K562 (cell line): ENCODE measurements at regions not wholly inside any gene's neighbourhood (a gene's known extent, or its start where the extent isn't known, plus 50 kb on each side); places are given as distances from the start of the nearest gene placed in this dataset.
A peak's percentile ranks its signal among the peaks of the same experiment; 100 is the strongest.

ENCODE experiments used
- ATAC-seq: fragments of 200-7000 bp; cut with Tn5 transposase; 3 replicates; pipeline ENCODE4 v1.9.1; 2020; ENCODE audit warnings: moderate library complexity
- BruUV-seq: library from RNA; stranded (reverse); fragments of 400-500 nt; replicated peaks from 2 replicates; lab custom pipeline; 2021; lab: Mats Ljungman, UMichigan
- CTCF ChIA-PET: fragments of 300-600 bp; formaldehyde crosslinking; extraction: SDS; loops from one replicate; lab custom pipeline; 2021; ENCODE audit warnings: low intra/inter-chr PET ratio; lab: Yijun Ruan, JAX
- POLR2A ChIA-PET: fragments of 300-600, 350-650 bp; sonication (Branson Sonifier 250); formaldehyde crosslinking; extraction: SDS; loops from one replicate; lab custom pipeline; 2021; ENCODE audit warnings: antibody characterized with exemption, inconsistent platforms; lab: Yijun Ruan, JAX
- DNase-seq, 4 experiments: peaks; one replicate each; pipeline versions ENCODE4 v3.0.0 to v3.0.0-alpha.2; 2011 to 2018; ENCODE audit warnings: low spot score in 3 of 4, mixed read lengths in 3 of 4; ENCODE audit errors: extremely low read depth in 1 of 4
- FAIRE-seq: peaks from 2 replicates; lab custom pipeline; 2011; peaks lifted over from hg19 to GRCh38; lab: Jason Lieb, UNC
- H2AFZ ChIP-seq: 2 replicates; pipeline ENCODE4 v1.6.0; 2011; ENCODE audit warnings: low read depth, low read length, control low read depth, inconsistent platforms
- H3K27ac ChIP-seq: fragments of 200-600 bp; 3 replicates; pipeline ENCODE4 v1.8.0; 2011; ENCODE audit warnings: low read depth, mild to moderate bottlenecking, control low read depth, inconsistent platforms, low read length, moderate library complexity, mixed read lengths; ENCODE audit errors: extremely low read depth
- H3K27me3 ChIP-seq, 2 experiments: fragments of 300-600 bp in 1 of 2; 2 replicates in 1 of 2; 3 replicates in 1 of 2; pipeline versions ENCODE4 v1.6.0 to v1.8.0; 2011; ENCODE audit warnings: inconsistent platforms in 2 of 2, low read length in 2 of 2, mild to moderate bottlenecking in 1 of 2, mixed read lengths in 1 of 2, moderate library complexity in 1 of 2; ENCODE audit not compliant: control insufficient read depth in 2 of 2, insufficient read depth in 2 of 2
- H3K36me3 ChIP-seq: fragments of 300-600 bp; 3 replicates; pipeline ENCODE4 v1.8.0; 2011; ENCODE audit warnings: mild to moderate bottlenecking, low read length, inconsistent platforms; ENCODE audit not compliant: control insufficient read depth, insufficient read depth
- H3K4me1 ChIP-seq, 2 experiments: fragments of 200-600 bp in 1 of 2; replicated peaks in 1 of 2; 2 replicates in 1 of 2; 3 replicates in 1 of 2; pipeline versions ENCODE4 v1.5.1 to v1.8.0; 2011; ENCODE audit warnings: inconsistent platforms in 2 of 2, low read length in 2 of 2, mild to moderate bottlenecking in 1 of 2, mixed read lengths in 1 of 2, moderate library complexity in 1 of 2; ENCODE audit not compliant: control insufficient read depth in 2 of 2, insufficient read depth in 2 of 2
- H3K4me2 ChIP-seq: 2 replicates; pipeline ENCODE4 v1.6.1; 2011; ENCODE audit warnings: low read length, control low read depth, inconsistent platforms, mixed read lengths; ENCODE audit not compliant: insufficient read depth
- H3K4me3 ChIP-seq: fragments of 200-600 bp; sonication (generic), shearing (Covaris generic); 2 replicates; pipeline ENCODE4 v1.5.1; 2016; ENCODE audit warnings: control low read depth, inconsistent platforms
- H3K79me2 ChIP-seq: fragments of 200-600 bp; 3 replicates; pipeline ENCODE4 v1.8.0; 2011; ENCODE audit warnings: low read length, inconsistent platforms; ENCODE audit not compliant: control insufficient read depth, insufficient read depth
- H3K9ac ChIP-seq, 2 experiments: 2 replicates each; pipeline versions ENCODE4 v1.6.0 to v1.6.1; 2011; ENCODE audit warnings: low read depth in 2 of 2, low read length in 2 of 2, control low read depth in 1 of 2, inconsistent platforms in 1 of 2, mild to moderate bottlenecking in 1 of 2, mixed read lengths in 1 of 2; ENCODE audit not compliant: insufficient read depth in 1 of 2
- H3K9me1 ChIP-seq: one replicate; pipeline ENCODE4 v1.6.0; 2011; ENCODE audit warnings: inconsistent platforms, mild to moderate bottlenecking, low read length, moderate library complexity; ENCODE audit not compliant: control insufficient read depth, insufficient read depth
- H3K9me3 ChIP-seq: replicated peaks from 2 replicates; pipeline ENCODE4 v1.5.1; 2011; ENCODE audit warnings: low read depth, low read length, inconsistent platforms; ENCODE audit not compliant: control insufficient read depth, insufficient read depth
- H4K20me1 ChIP-seq: replicated peaks from 2 replicates; pipeline ENCODE4 v1.6.1; 2011; ENCODE audit warnings: low read length, inconsistent platforms, mixed read lengths; ENCODE audit not compliant: control insufficient read depth, insufficient read depth
- C11orf30 ChIP-seq: fragments of 450-650 bp; IDR thresholded peaks from 2 replicates; pipeline ENCODE4 v1.6.1; 2016; ENCODE audit warnings: low read depth, mild to moderate bottlenecking
- MAFF ChIP-seq: IDR thresholded peaks from 2 replicates; pipeline ENCODE4 v1.6.1; 2012; ENCODE audit warnings: low read length, improper control_type of control experiment
- MAFG ChIP-seq: fragments of 450-650 bp; conservative IDR thresholded peaks from 2 replicates; pipeline ENCODE4 v1.6.1; 2016; ENCODE audit warnings: missing genetic modification characterization, missing compliant biosample characterization
- MAFK ChIP-seq: IDR thresholded peaks from 2 replicates; pipeline ENCODE4 v1.6.1; 2011; ENCODE audit warnings: low read length, improper control_type of control experiment
- RFX1 ChIP-seq: fragments of 450-650 bp; IDR thresholded peaks from 2 replicates; pipeline ENCODE4 v1.6.1; 2016; ENCODE audit warnings: mild to moderate bottlenecking, moderate library complexity
- ZBTB17 ChIP-seq: fragments of 450-650 bp; formaldehyde crosslinking; IDR thresholded peaks from 2 replicates; pipeline ENCODE4 v1.4.0; 2020; ENCODE audit warnings: mild to moderate bottlenecking
- ZNF316 ChIP-seq: fragments of 450-650 bp; IDR thresholded peaks from 2 replicates; pipeline ENCODE4 v1.6.1; 2016
- ZSCAN32 ChIP-seq: fragments of 450-650 bp; formaldehyde crosslinking; IDR thresholded peaks from 2 replicates; pipeline ENCODE4 v1.4.0; 2020; ENCODE audit warnings: mild to moderate bottlenecking, moderate library complexity
- WGBS: fragments of 100-300 bp; shearing (Covaris generic); methylation state at CpG from one replicate; pipeline ENCODE4 v1.1.6; 2016; ENCODE audit warnings: low coverage, mixed read lengths; ENCODE audit not compliant: insufficient coverage; ENCODE audit errors: missing lambda C conversion rate; 5-methylcytosine and 5-hydroxymethylcytosine counted together
- in situ Hi-C: fragments of 300-500 bp; cut with MboI; formaldehyde crosslinking; loops from 4 replicates; pipeline ENCODE4 v1.15.0; 2018; ENCODE audit warnings: inconsistent platforms, mixed read lengths
- intact Hi-C: fragments of 100-400 bp; cut with micrococcal nuclease; formaldehyde crosslinking; loops from 2 replicates; pipeline ENCODE4 v1.14.2; 2022
- TF ChIP-seq, protein P1 (sequence below): fragments of 250-450 bp; sonication (Bioruptor Pico); IDR thresholded peaks from 2 replicates; pipeline ENCODE4 v1.9.0; 2021; ENCODE audit warnings: mild to moderate bottlenecking, inconsistent platforms

DNA sequence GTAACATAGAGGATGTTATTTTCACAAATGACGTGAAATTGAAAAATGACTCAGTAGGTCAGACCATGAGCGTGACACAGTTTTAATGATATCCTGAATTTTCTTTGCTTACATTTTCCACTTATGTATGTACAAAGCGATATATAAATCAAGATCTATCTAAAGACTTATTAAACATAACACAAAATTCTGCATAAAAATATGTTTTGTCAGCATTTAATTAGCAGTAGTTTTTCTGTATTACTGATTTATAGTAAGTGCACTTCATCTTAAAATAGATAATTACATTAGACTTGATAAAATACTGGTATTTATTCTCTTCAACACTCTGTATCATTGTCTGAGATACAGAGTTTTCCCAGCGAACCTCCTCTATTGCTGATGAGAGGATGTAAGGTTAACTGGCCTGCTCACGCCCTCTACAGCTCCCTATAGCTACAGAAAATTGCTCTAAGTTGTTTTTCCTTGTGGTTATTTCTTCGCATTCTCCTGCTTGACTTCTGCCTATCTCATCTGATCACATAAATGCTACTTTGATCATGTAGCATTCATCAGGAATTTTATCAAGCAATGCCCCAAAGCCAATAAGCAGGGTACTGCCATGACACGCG, 548.8 kb upstream of the REG3G start:
- ChIA-PET CTCF (no interaction called here), POLR2A (no interaction called here)
- Histone ChIP-seq H3K27ac (no peak overlapping the region), H3K9me1 (no peaks in the 10 kb centered on the region), H3K36me3 (no peaks in the 10 kb centered on the region), H3K79me2 (peaks cover 27% of the 10 kb centered on the region), H3K27me3 (no peaks in the 10 kb centered on the region), H3K4me2 (no peak overlapping the region), H2AFZ (no peak overlapping the region), H4K20me1 (no peaks in the 10 kb centered on the region), H3K4me1 (no peaks in the 10 kb centered on the region), H3K4me3 (no peak overlapping the region), H3K9me3 (no peaks in the 10 kb centered on the region), H3K9ac (no peak overlapping the region)
- DNase-seq, result no peak
- in situ Hi-C loops, result no loop called here
- no peak for FAIRE-seq
- TF ChIP-seq ZBTB17 (CRISPR knock-in tag), result no peak
- peak; percentile 87 for TF ChIP-seq ZNF316
- TF ChIP-seq C11orf30, result peak; percentile 71
- peak; percentile 64; the same call in 1 of the 2 replicates for TF ChIP-seq MAFF
- TF ChIP-seq MAFG (tag), result peak; percentile 52
- TF ChIP-seq ZSCAN32 (CRISPR knock-in tag), result no peak
- peak; percentile 55; the same call in 1 of the 2 replicates for TF ChIP-seq MAFK
- intact Hi-C loops, result no loop called here
- ATAC-seq, result no peak
- WGBS, result 57% methylated on average over 8 of the region's 8 CpGs
- BruUV-seq, result no TSS peak

DNA sequence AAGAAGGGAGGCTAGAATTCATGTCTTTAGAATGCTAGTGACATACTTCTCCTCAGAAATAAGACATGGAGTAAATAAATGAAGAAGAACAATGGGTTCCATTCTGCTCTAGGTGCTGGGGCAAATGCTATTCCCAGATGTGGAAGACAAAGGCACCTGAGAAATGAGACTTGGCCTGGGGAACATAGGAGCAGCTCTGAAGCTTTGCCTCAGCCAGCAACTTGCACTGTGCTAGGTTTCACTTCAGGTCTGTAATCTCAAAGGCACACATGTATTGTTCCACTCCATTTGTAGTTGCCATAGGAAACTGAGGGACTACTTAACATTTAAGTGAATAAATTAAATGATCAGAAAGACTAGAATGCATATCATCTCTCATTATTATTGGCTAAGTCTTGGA, 538.9 kb upstream of the REG3G start:
- Histone ChIP-seq H2AFZ (no peak overlapping the region), H3K4me1 (no peaks in the 10 kb centered on the region), H3K36me3 (no peaks in the 10 kb centered on the region), H3K9me1 (no peaks in the 10 kb centered on the region), H3K9me3 (no peaks in the 10 kb centered on the region), H3K79me2 (peaks cover 4% of the 10 kb centered on the region; the same call in 2 of the 3 replicates), H3K27me3 (no peaks in the 10 kb centered on the region), H3K27ac (peak overlapping the region; percentile 43; the same call in 1 of the 3 replicates), H3K9ac (no peak overlapping the region), H4K20me1 (no peaks in the 10 kb centered on the region), H3K4me2 (no peak overlapping the region), H3K4me3 (no peak overlapping the region)
- no peak for FAIRE-seq
- CTCF ChIA-PET, result no interaction called here
- peak; percentile 72 for ATAC-seq
- in situ Hi-C loops (no loop called here), intact Hi-C loops (no loop called here)
- DNase-seq, result no peak
- peak; percentile 37 for TF ChIP-seq RFX1
- TF ChIP-seq, protein P1, sequence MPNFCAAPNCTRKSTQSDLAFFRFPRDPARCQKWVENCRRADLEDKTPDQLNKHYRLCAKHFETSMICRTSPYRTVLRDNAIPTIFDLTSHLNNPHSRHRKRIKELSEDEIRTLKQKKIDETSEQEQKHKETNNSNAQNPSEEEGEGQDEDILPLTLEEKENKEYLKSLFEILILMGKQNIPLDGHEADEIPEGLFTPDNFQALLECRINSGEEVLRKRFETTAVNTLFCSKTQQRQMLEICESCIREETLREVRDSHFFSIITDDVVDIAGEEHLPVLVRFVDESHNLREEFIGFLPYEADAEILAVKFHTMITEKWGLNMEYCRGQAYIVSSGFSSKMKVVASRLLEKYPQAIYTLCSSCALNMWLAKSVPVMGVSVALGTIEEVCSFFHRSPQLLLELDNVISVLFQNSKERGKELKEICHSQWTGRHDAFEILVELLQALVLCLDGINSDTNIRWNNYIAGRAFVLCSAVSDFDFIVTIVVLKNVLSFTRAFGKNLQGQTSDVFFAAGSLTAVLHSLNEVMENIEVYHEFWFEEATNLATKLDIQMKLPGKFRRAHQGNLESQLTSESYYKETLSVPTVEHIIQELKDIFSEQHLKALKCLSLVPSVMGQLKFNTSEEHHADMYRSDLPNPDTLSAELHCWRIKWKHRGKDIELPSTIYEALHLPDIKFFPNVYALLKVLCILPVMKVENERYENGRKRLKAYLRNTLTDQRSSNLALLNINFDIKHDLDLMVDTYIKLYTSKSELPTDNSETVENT (CRISPR knock-in tag), result no peak
- BruUV-seq, result no TSS peak
- POLR2A ChIA-PET, result no interaction called here
